ENCODE measurements at regions not wholly inside any gene's neighbourhood (a gene's known extent, or its start where the extent isn't known, plus 50 kb on each side); places are given as distances from the start of the nearest gene placed in this dataset.
"Not testable (repeated sequence)": the region's sequence is repeated elsewhere in the genome, so short reads cannot be mapped to it uniquely, and the experiment has no call there.

- Mint-ChIP-seq H3K4me1 (ENCODE audit: low read depth) (no peaks in the 10 kb centered on the region), H3K27me3 (ENCODE audit: low read depth) (peaks cover 11% of the 10 kb centered on the region), H3K36me3 (ENCODE audit: low read depth) (no peaks in the 10 kb centered on the region), H3K27ac (no peak overlapping the region), H3K4me3 (no peak overlapping the region), H3K9me3 (no peaks in the 10 kb centered on the region)
- CTCF ChIA-PET: no interaction called here
- DNase-seq: no peak
- intact Hi-C loops (cut with micrococcal nuclease): no loop called here
Observed at GRCh38 chr10:78223088-78223487, 189.4 kb downstream of the RPS24 start.

GRCh38 chr10:78224602-78225001 lies 190.9 kb downstream of the RPS24 start:
- Mint-ChIP-seq H3K27me3 (ENCODE audit: low read depth) (peaks cover 4% of the 10 kb centered on the region), H3K36me3 (ENCODE audit: low read depth) (no peaks in the 10 kb centered on the region)
- CTCF ChIA-PET: no interaction called here

GRCh38 chr10:78225594-78225993 lies 191.9 kb downstream of the RPS24 start:
- no peak overlapping the region for H3K27ac Mint-ChIP-seq
- H3K27me3 Mint-ChIP-seq (ENCODE audit: low read depth): no peaks in the 10 kb centered on the region
- intact Hi-C loops (cut with micrococcal nuclease): no loop called here
- DNase-seq: no peak
- no peaks in the 10 kb centered on the region for H3K9me3 Mint-ChIP-seq
- H3K4me3 Mint-ChIP-seq: no peak overlapping the region
- no peaks in the 10 kb centered on the region for H3K4me1 Mint-ChIP-seq (ENCODE audit: low read depth)
- no peaks in the 10 kb centered on the region for H3K36me3 Mint-ChIP-seq (ENCODE audit: low read depth)
- CTCF ChIA-PET: no interaction called here

More at GRCh38 chr10:78224602-78225001, 190.9 kb downstream of the RPS24 start:
- DNase-seq: no peak
- Mint-ChIP-seq H3K27ac (no peak overlapping the region), H3K9me3 (no peaks in the 10 kb centered on the region), H3K4me3 (no peak overlapping the region), H3K4me1 (ENCODE audit: low read depth) (no peaks in the 10 kb centered on the region)
- intact Hi-C loops (cut with micrococcal nuclease): no loop called here

- no peak overlapping the region for H3K27ac Mint-ChIP-seq
- no peaks in the 10 kb centered on the region for H3K27me3 Mint-ChIP-seq (ENCODE audit: low read depth)
- intact Hi-C loops (cut with micrococcal nuclease): no loop called here
- CTCF ChIA-PET: no interaction called here
- no peaks in the 10 kb centered on the region for H3K4me1 Mint-ChIP-seq (ENCODE audit: low read depth)
- no peak overlapping the region for H3K4me3 Mint-ChIP-seq
- DNase-seq: no peak
- no peaks in the 10 kb centered on the region for H3K9me3 Mint-ChIP-seq
- H3K36me3 Mint-ChIP-seq (ENCODE audit: low read depth): no peaks in the 10 kb centered on the region
Observed at GRCh38 chr10:78229489-78229888, 195.8 kb downstream of the RPS24 start.

- Mint-ChIP-seq H3K36me3 (ENCODE audit: low read depth) (no peaks in the 10 kb centered on the region), H3K27ac (no peak overlapping the region), H3K27me3 (ENCODE audit: low read depth) (no peaks in the 10 kb centered on the region), H3K9me3 (no peaks in the 10 kb centered on the region), H3K4me1 (ENCODE audit: low read depth) (no peaks in the 10 kb centered on the region), H3K4me3 (no peak overlapping the region)
- CTCF ChIA-PET: no interaction called here
- no peak for DNase-seq
- intact Hi-C loops (cut with micrococcal nuclease): no loop called here
Observed at GRCh38 chr10:78229950-78230675, 196.4 kb downstream of the RPS24 start.

GRCh38 chr10:78231327-78231726 lies 197.7 kb downstream of the RPS24 start:
- DNase-seq: no peak
- CTCF ChIA-PET: interaction anchor here (0.7 kb wide), 1 partner anchor 73 kb away, joined by 3 read pairs; no protein-coding TSS in a partner anchor
- Mint-ChIP-seq H3K36me3 (ENCODE audit: low read depth) (no peaks in the 10 kb centered on the region), H3K27ac (no peak overlapping the region), H3K4me3 (no peak overlapping the region), H3K9me3 (no peaks in the 10 kb centered on the region), H3K27me3 (ENCODE audit: low read depth) (no peaks in the 10 kb centered on the region), H3K4me1 (ENCODE audit: low read depth) (no peaks in the 10 kb centered on the region)
- intact Hi-C loops (cut with micrococcal nuclease): no loop called here

GRCh38 chr10:78231939-78232338 lies 198.3 kb downstream of the RPS24 start:
- no peaks in the 10 kb centered on the region for H3K27me3 Mint-ChIP-seq (ENCODE audit: low read depth)
- H3K27ac Mint-ChIP-seq: no peak overlapping the region
- no peaks in the 10 kb centered on the region for H3K4me1 Mint-ChIP-seq (ENCODE audit: low read depth)
- H3K36me3 Mint-ChIP-seq (ENCODE audit: low read depth): no peaks in the 10 kb centered on the region
- no peak overlapping the region for H3K4me3 Mint-ChIP-seq
- no peak for DNase-seq
- H3K9me3 Mint-ChIP-seq: no peaks in the 10 kb centered on the region
- intact Hi-C loops (cut with micrococcal nuclease): no loop called here
- CTCF ChIA-PET: interaction anchor here (1.1 kb wide), 1 partner anchor 70 kb away, joined by 3 read pairs; no protein-coding TSS in a partner anchor

- no peaks in the 10 kb centered on the region for H3K27me3 Mint-ChIP-seq (ENCODE audit: low read depth)
- intact Hi-C loops (cut with micrococcal nuclease): no loop called here
- CTCF ChIA-PET: no interaction called here
- H3K36me3 Mint-ChIP-seq (ENCODE audit: low read depth): no peaks in the 10 kb centered on the region
- no peaks in the 10 kb centered on the region for H3K4me1 Mint-ChIP-seq (ENCODE audit: low read depth)
- no peak overlapping the region for H3K4me3 Mint-ChIP-seq
- no peak overlapping the region for H3K27ac Mint-ChIP-seq
- H3K9me3 Mint-ChIP-seq: no peaks in the 10 kb centered on the region
- DNase-seq: no peak
Observed at GRCh38 chr10:78236416-78237015, 202.9 kb downstream of the RPS24 start.

GRCh38 chr10:78237951-78238350 lies 204.3 kb downstream of the RPS24 start:
- H3K9me3 Mint-ChIP-seq; H3K27me3 Mint-ChIP-seq (ENCODE audit: low read depth); H3K27ac Mint-ChIP-seq; DNase-seq; H3K4me1 Mint-ChIP-seq (ENCODE audit: low read depth); H3K36me3 Mint-ChIP-seq (ENCODE audit: low read depth); H3K4me3 Mint-ChIP-seq; intact Hi-C loops (cut with micrococcal nuclease): not testable (repeated sequence)
- CTCF ChIA-PET: interaction anchor here (0.6 to 1.4 kb wide), 2 partner anchors 191 to 407 kb away, joined by 3 to 4 read pairs; no protein-coding TSS in a partner anchor

GRCh38 chr10:78247266-78247665 lies 213.6 kb downstream of the RPS24 start:
- H3K36me3 Mint-ChIP-seq (ENCODE audit: low read depth): no peaks in the 10 kb centered on the region
- peaks cover 8% of the 10 kb centered on the region for H3K27me3 Mint-ChIP-seq (ENCODE audit: low read depth)
- intact Hi-C loops (cut with micrococcal nuclease): no loop called here
- H3K9me3 Mint-ChIP-seq: peaks cover 14% of the 10 kb centered on the region
- H3K27ac Mint-ChIP-seq: no peak overlapping the region
- H3K4me1 Mint-ChIP-seq (ENCODE audit: low read depth): no peaks in the 10 kb centered on the region
- CTCF ChIA-PET: no interaction called here
- no peak overlapping the region for H3K4me3 Mint-ChIP-seq
- DNase-seq: no peak

GRCh38 chr10:78247821-78248220 lies 214.2 kb downstream of the RPS24 start:
- CTCF ChIA-PET: no interaction called here
- no peak for DNase-seq
- Mint-ChIP-seq H3K27me3 (ENCODE audit: low read depth) (peaks cover 8% of the 10 kb centered on the region), H3K9me3 (peaks cover 11% of the 10 kb centered on the region), H3K27ac (no peak overlapping the region), H3K4me1 (ENCODE audit: low read depth) (no peaks in the 10 kb centered on the region), H3K36me3 (ENCODE audit: low read depth) (no peaks in the 10 kb centered on the region), H3K4me3 (no peak overlapping the region)
- intact Hi-C loops (cut with micrococcal nuclease): no loop called here

GRCh38 chr10:78248651-78249464 lies 215.2 kb downstream of the RPS24 start:
- Mint-ChIP-seq H3K27me3 (ENCODE audit: low read depth) (peaks cover 8% of the 10 kb centered on the region), H3K4me3 (no peak overlapping the region), H3K4me1 (ENCODE audit: low read depth) (no peaks in the 10 kb centered on the region), H3K36me3 (ENCODE audit: low read depth) (no peaks in the 10 kb centered on the region), H3K27ac (no peak overlapping the region), H3K9me3 (peaks cover 3% of the 10 kb centered on the region)
- intact Hi-C loops (cut with micrococcal nuclease): no loop called here
- CTCF ChIA-PET: interaction anchor here (0.7 kb wide), 1 partner anchor 45 kb away, joined by 3 read pairs; no protein-coding TSS in a partner anchor
- DNase-seq: no peak

Measured in activated naive CD4-positive, alpha-beta T cell treated with anti-CD3 and anti-CD28 coated beads for 36 hours (primary cell).